GM18909 (cell line): ENCODE measurements at regions not wholly inside any gene's neighbourhood (a gene's known extent, or its start where the extent isn't known, plus 50 kb on each side); places are given as distances from the start of the nearest gene placed in this dataset.
"Not testable (repeated sequence)": the region's sequence is repeated elsewhere in the genome, so short reads cannot be mapped to it uniquely, and the experiment has no call there.

Source experiments
- ATAC-seq: cut with Tn5 transposase; IDR thresholded peaks from one replicate; pipeline ENCODE4 v1.9.1; 2021; ENCODE audit warnings: mild to moderate bottlenecking; ENCODE audit not compliant: unreplicated experiment, poor library complexity

- no peak for ATAC-seq
Observed at GRCh38 chr9:80707120-80707519, 982.2 kb downstream of the TLE1 start.

- ATAC-seq = no peak
Observed at GRCh38 chr9:80701061-80701460, 988.3 kb downstream of the TLE1 start.

- no peak for ATAC-seq
Observed at GRCh38 chr9:80699511-80699998, 989.8 kb downstream of the TLE1 start.

- ATAC-seq = no peak
Observed at GRCh38 chr9:80698725-80699410, 990.5 kb downstream of the TLE1 start.

GRCh38 chr9:80692751-80693150 is 996.6 kb downstream of the TLE1 start:
- no peak for ATAC-seq

GRCh38 chr9:80691229-80691628 is 998.1 kb downstream of the TLE1 start:
- no peak for ATAC-seq

GRCh38 chr9:80690349-80690939 is 998.9 kb downstream of the TLE1 start:
- ATAC-seq = no peak

- ATAC-seq = no peak
Observed at GRCh38 chr9:80679916-80680315, 1009.4 kb downstream of the TLE1 start.

- ATAC-seq = no peak
Observed at GRCh38 chr9:80678906-80679305, 1010.4 kb downstream of the TLE1 start.

GRCh38 chr9:80673496-80673895 is 1015.9 kb downstream of the TLE1 start:
- ATAC-seq = no peak

- ATAC-seq = no peak
Observed at GRCh38 chr9:80665479-80665878, 1023.9 kb downstream of the TLE1 start.

GRCh38 chr9:80664327-80665210 is 1024.8 kb downstream of the TLE1 start:
- ATAC-seq = no peak

- ATAC-seq = not testable (repeated sequence)
Observed at GRCh38 chr9:80659751-80660150, 1029.6 kb downstream of the TLE1 start.

GRCh38 chr9:80651044-80651443 is 1038.3 kb downstream of the TLE1 start:
- ATAC-seq = no peak

GRCh38 chr9:80649496-80649895 is 1039.9 kb downstream of the TLE1 start:
- no peak for ATAC-seq

GRCh38 chr9:80649001-80649420 is 1040.3 kb downstream of the TLE1 start:
- ATAC-seq = no peak

- ATAC-seq = no peak
Observed at GRCh38 chr9:80648336-80648735, 1041.0 kb downstream of the TLE1 start.

- ATAC-seq = no peak
Observed at GRCh38 chr9:80646211-80646610, 1043.1 kb downstream of the TLE1 start.

GRCh38 chr9:80644044-80644443 is 1045.3 kb downstream of the TLE1 start:
- no peak for ATAC-seq

GRCh38 chr9:80635065-80635464 is 1054.3 kb downstream of the TLE1 start:
- no peak for ATAC-seq

GRCh38 chr9:80632041-80632440 is 1057.3 kb downstream of the TLE1 start:
- no peak for ATAC-seq
